Activated T-helper 17 cell treated with anti-CD3 and anti-CD28 coated beads, Interleukin-2, amount 50 U/mL, for 72 hours (primary cell): ENCODE measurements at regions not wholly inside any gene's neighbourhood (a gene's known extent, or its start where the extent isn't known, plus 50 kb on each side); places are given as distances from the start of the nearest gene placed in this dataset.
"Not testable (repeated sequence)": the region's sequence is repeated elsewhere in the genome, so short reads cannot be mapped to it uniquely, and the experiment has no call there.

Experiments used
- ATAC-seq: fragments of 150-1000 bp; cut with Tn5 transposase; replicated peaks from 2 replicates; pipeline ENCODE4 v1.10.0; 2021; ENCODE audit warnings: mild to moderate bottlenecking, moderate library complexity
- H3K27ac Mint-ChIP-seq: one replicate; pipeline ENCODE4 v1.8.0; 2022; ENCODE audit warnings: mixed read lengths
- H3K27me3 Mint-ChIP-seq: one replicate; pipeline ENCODE4 v1.8.0; 2022; ENCODE audit warnings: mixed read lengths
- H3K36me3 Mint-ChIP-seq: one replicate; pipeline ENCODE4 v1.8.0; 2022; ENCODE audit warnings: low read depth, mild to moderate bottlenecking, mixed read lengths
- H3K4me1 Mint-ChIP-seq: one replicate; pipeline ENCODE4 v1.8.0; 2022; ENCODE audit warnings: mixed read lengths
- H3K4me3 Mint-ChIP-seq: one replicate; pipeline ENCODE4 v1.8.0; 2022; ENCODE audit warnings: mild to moderate bottlenecking, mixed read lengths
- H3K9me3 Mint-ChIP-seq: one replicate; pipeline ENCODE4 v1.8.0; 2022; ENCODE audit warnings: mixed read lengths

DNA sequence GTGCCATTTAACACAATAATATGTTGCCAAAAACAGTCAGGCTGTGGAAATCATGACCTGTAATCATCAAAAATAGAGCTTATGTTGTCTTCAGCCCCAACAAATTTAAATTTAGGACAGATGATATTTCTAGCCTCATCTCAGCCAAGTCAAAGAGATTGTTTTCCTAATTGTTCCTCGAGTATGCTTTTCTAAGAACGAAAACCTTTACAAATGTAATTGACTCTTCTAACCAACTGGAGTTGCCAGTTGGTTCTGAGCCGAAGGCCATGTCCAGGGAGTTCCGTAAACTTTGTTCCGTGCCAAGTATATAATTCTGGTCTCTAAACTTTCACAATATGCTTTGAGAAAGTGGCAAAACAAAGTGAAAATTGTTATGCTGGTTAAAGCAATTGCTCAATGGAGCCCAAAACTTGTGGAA, 160.8 kb downstream of the CEMIP2 start:
- Mint-ChIP-seq H3K9me3 (no peaks in the 10 kb centered on the region), H3K4me1 (no peaks in the 10 kb centered on the region), H3K27me3 (no peaks in the 10 kb centered on the region), H3K4me3 (no peak overlapping the region), H3K27ac (no peak overlapping the region), H3K36me3 (no peaks in the 10 kb centered on the region)
- no peak for ATAC-seq

DNA sequence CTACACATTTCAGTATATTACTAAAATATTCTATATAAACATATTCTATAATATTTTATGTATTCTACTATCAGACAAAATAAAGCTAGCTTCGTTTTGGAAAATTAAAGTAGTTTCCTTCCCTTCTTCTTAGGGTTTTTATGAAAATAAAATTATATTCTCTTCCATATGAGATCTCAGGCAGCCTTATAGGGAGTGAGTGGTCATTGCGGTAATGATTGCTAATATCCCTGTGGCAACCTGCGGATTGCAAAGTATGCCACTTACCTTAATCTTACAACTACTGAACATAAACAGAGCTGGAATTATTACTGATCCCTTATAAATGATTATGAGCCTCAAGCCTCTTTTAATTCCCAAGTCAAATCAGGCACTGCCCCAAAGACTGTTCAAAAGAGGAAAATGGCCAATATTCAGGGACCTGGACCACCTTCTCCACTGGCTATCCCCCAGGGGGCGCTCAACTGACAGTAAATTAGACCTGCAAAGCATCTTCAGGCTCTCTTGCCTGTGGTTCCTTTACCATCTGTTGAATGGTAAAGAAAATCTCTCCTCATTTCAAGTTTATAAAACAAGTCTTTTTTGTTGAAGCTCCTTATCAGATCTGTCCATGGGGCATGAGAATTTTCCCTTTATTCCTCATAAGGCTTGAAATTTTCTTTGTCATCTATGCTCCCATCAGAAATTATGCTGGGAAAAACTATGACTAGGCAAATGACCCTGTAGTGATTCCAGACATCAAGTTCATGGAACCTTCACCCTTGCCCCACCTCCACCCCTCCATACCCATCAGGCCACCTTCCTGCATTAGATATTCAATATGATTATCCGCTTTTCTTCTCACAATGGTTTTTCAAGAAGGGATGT, 163.9 kb downstream of the CEMIP2 start:
- Mint-ChIP-seq H3K4me1 (no peaks in the 10 kb centered on the region), H3K36me3 (no peaks in the 10 kb centered on the region), H3K9me3 (no peaks in the 10 kb centered on the region), H3K4me3 (no peak overlapping the region), H3K27ac (no peak overlapping the region), H3K27me3 (no peaks in the 10 kb centered on the region)
- peak; percentile 81 for ATAC-seq

DNA sequence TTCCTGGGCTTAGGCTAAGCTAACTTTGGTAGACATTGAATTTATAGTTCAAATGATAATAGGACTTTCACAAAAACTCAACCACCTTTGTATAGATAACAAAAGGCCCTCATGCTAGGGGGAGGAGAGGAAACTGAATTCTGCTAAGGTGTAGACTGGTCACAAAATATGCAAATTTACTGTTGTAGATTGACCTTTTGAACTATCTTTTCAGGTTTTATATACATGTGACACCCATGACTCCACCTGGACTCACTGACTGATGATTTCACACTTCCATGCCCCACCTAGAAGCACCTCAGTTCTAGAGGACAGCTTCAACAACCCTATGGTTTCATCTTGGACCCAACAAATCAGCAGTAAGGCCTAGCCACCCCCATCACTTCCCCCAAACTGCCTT, 165.7 kb downstream of the CEMIP2 start:
- H3K36me3 Mint-ChIP-seq: no peaks in the 10 kb centered on the region
- no peaks in the 10 kb centered on the region for H3K4me1 Mint-ChIP-seq

DNA sequence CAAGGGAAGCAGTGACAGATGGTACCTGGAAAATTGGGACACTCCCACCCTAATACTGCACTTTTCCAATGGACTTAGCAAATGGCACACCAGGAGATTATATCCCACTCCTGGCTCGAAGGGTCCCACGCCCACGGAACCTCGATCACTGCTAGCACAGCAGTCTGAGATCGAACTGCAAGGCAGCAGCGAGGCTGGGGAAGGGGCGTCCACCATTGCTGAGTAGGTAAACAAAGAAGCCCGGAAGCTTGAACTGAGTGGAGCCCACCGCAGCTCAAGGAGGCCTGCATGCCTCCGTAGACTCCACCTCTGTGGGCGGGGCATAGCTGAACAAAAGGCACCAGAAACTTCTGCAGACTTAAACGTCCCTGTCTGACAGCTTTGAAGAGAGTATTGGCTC, 172.6 kb downstream of the CEMIP2 start:
- not testable (repeated sequence) for H3K27ac Mint-ChIP-seq, H3K36me3 Mint-ChIP-seq, ATAC-seq, H3K4me3 Mint-ChIP-seq, H3K27me3 Mint-ChIP-seq, H3K4me1 Mint-ChIP-seq, H3K9me3 Mint-ChIP-seq

More for the DNA sequence above, 165.7 kb downstream of the CEMIP2 start:
- ATAC-seq: no peak
- H3K27me3 Mint-ChIP-seq: no peaks in the 10 kb centered on the region
- no peak overlapping the region for H3K4me3 Mint-ChIP-seq
- H3K27ac Mint-ChIP-seq: no peak overlapping the region
- no peaks in the 10 kb centered on the region for H3K9me3 Mint-ChIP-seq

DNA sequence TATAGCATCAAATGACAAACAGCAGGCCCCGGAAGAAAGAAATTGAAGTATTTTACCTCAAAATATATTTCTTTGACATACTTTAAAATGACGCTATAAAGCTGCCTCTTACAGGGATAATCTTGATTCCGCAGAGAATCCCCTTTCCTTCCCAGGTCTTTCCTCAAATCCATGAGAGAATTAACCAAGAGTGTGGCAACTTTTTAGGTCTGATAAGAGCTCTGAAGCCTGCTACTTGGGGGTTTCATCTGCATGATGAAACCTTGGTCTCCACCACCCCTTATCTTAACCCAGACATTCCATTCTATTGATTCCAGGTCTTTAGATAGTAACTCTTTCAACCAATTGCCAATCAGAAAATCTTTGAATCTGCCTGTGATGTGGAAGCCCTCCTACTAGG, 173.8 kb downstream of the CEMIP2 start:
- Mint-ChIP-seq H3K27me3 (no peaks in the 10 kb centered on the region), H3K4me1 (no peaks in the 10 kb centered on the region), H3K27ac (no peak overlapping the region), H3K9me3 (no peaks in the 10 kb centered on the region), H3K4me3 (no peak overlapping the region), H3K36me3 (no peaks in the 10 kb centered on the region)
- no peak for ATAC-seq

DNA sequence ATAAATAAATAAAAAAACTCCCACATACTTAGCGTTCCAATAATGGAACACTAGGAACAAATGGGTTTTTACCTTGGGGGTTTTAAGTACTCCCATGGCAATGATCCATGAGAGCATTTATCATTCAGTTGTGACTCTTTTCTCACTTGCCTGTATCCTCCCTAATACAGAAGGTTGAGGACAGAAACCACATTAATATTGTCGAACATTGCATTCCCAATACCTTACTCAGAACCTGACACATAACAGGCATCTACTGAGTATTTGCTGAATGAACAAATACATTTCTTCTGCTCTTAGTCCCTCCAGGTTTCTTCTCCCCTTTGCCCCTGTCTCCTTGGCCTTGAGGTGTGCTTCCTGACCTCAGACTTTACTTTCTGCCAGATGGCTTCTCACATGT, 175.9 kb downstream of the CEMIP2 start:
- no peak for ATAC-seq
- Mint-ChIP-seq H3K4me3 (no peak overlapping the region), H3K27me3 (peaks cover 4% of the 10 kb centered on the region), H3K36me3 (no peaks in the 10 kb centered on the region), H3K27ac (no peak overlapping the region), H3K9me3 (no peaks in the 10 kb centered on the region), H3K4me1 (no peaks in the 10 kb centered on the region)

DNA sequence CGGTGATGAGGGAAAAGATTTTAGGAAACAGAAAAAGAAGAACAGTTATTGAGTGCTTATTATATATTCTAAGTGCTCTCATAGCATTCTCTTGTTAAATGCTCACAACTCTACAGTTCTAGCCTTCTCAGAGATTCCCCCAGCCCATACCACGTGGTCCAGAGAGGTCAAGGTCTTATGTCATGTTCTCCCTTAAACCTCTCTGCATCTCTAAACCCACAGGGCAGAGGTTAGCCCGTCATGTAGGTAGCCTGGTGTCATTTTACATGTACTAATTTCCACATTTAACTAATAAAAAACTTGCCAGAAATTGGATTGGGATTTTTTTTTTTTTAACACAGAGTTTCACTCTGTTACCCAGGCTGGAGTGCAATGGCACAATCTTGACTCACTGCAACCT, 178.0 kb downstream of the CEMIP2 start:
- Mint-ChIP-seq H3K36me3 (no peaks in the 10 kb centered on the region), H3K27me3 (peaks cover 4% of the 10 kb centered on the region), H3K4me1 (no peaks in the 10 kb centered on the region)

DNA sequence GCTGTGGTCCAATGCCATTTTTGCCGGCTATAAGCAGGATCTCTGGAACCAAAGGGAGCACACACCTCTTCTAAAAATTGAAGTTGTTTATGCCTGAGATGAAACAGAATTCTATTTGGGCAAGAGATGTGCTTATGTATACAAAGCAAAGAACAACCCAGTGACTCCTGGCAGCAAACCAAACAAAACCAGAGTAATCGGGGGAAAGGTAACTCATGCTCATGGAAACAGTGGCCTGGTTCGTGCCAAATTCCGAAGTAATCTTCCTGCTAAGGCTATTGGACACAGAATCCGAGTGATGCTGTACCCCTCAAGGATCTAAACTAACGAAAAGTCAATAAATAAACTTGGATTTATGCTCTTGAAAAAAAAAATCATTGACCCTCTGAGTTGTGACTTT, 178.7 kb downstream of the CEMIP2 start:
- Mint-ChIP-seq H3K36me3 (no peaks in the 10 kb centered on the region), H3K27me3 (peaks cover 4% of the 10 kb centered on the region), H3K4me1 (no peaks in the 10 kb centered on the region), H3K9me3 (no peaks in the 10 kb centered on the region), H3K27ac (no peak overlapping the region), H3K4me3 (no peak overlapping the region)
- ATAC-seq: no peak

More for the DNA sequence above, 178.0 kb downstream of the CEMIP2 start:
- Mint-ChIP-seq H3K4me3 (no peak overlapping the region), H3K27ac (no peak overlapping the region), H3K9me3 (no peaks in the 10 kb centered on the region)
- no peak for ATAC-seq

DNA sequence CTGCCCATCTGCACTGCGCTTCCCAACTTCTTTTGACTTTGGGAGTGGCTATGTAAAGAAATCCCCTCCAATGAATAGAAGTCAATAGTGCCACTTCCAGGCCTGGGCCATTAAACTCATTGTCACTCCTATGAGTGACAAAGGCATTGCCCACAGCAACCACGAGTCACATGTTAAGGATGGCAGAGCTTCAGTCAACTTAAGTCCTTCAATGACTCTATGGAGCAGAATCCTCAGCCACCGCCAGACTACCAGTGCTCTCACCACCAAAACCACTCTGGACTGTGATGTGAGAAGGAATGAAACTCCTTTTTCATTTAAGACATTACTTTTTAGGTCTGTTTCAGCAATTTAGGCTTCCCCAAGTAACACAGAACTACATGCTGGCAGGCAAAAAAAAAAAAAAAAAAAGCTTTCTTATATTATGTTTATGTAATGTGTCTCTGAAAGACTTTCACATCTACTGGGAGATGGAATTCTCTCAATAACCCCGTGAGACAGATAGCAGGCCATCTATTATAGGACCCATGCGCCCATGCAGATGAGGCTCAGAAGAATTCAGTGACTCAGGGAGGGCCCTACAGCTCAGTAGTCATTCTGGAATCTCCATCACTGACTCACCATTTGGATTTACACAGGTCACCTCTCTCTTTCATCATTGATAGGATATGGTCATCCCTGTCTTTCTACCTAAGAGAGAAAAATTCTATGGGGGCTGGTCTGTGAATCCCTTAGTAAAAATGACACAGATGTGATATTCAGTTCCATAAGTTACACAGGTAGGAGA, 180.5 kb downstream of the CEMIP2 start:
- no peaks in the 10 kb centered on the region for H3K4me1 Mint-ChIP-seq
- ATAC-seq: peak; percentile 67
- H3K9me3 Mint-ChIP-seq: no peaks in the 10 kb centered on the region
- no peak overlapping the region for H3K27ac Mint-ChIP-seq
- H3K4me3 Mint-ChIP-seq: no peak overlapping the region
- peaks cover 4% of the 10 kb centered on the region for H3K27me3 Mint-ChIP-seq
- H3K36me3 Mint-ChIP-seq: no peaks in the 10 kb centered on the region

DNA sequence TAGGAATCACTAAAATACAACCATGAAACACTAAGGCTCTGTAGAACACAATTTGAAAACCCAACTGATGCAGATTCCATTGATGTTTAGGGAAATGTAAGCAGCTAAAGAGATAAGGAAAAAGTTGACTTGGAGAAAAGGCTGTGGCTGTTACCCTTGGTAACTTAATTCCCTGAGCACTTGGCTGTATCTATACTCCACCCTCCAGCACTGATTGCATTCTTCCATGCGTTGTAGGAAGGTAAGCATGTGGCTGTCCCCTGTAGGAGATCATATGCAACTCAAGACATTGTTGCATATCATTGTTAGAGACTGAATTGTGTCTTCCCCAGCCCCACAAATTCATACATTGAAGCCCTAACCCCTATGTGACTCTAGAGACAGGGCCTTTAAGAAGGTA, 184.5 kb downstream of the CEMIP2 start:
- ATAC-seq: no peak
- Mint-ChIP-seq H3K4me1 (no peaks in the 10 kb centered on the region), H3K9me3 (no peaks in the 10 kb centered on the region), H3K4me3 (no peak overlapping the region), H3K27me3 (peaks cover 1% of the 10 kb centered on the region), H3K27ac (no peak overlapping the region), H3K36me3 (no peaks in the 10 kb centered on the region)

DNA sequence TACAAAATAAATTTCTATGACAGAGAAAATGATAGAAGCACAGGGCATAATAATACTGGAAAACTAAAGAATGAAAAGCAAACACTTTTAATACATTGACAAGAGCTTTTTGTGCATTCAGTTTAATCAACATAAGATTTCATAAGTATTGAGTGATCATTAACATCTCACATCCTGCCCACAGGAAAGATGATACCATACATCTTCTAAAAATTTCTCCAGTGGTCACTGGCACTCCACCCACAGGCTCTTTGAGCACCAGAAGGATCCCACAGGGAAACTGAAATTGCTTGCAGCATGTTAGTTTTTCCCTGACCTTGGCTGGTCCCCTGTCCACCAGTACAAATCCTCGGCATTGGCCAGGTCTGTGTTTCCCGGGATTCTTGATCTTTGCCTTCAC, 186.0 kb downstream of the CEMIP2 start:
- H3K4me1 Mint-ChIP-seq: no peaks in the 10 kb centered on the region
- H3K36me3 Mint-ChIP-seq: no peaks in the 10 kb centered on the region
- ATAC-seq: no peak
- H3K9me3 Mint-ChIP-seq: no peaks in the 10 kb centered on the region
- no peak overlapping the region for H3K4me3 Mint-ChIP-seq
- no peak overlapping the region for H3K27ac Mint-ChIP-seq
- H3K27me3 Mint-ChIP-seq: peaks cover 8% of the 10 kb centered on the region

DNA sequence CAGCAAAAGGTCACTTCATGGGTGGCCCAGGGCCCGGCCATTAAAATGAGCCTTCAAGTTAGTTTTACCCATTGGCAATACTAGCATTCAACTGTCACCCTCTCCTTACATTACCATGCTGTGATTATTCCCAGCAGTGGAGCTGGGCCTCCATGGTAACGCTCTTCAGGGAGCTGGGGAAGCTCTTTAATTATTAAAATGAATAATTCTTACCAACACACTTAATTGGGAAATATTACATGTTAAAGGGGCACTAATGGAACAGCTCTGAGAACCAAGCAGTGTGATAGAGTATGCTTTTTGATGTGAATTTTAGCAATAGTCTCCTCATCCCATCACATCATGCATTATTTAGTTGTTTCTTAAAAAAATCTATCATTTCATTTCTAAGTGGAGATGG, 187.2 kb downstream of the CEMIP2 start:
- Mint-ChIP-seq H3K36me3 (no peaks in the 10 kb centered on the region), H3K4me3 (no peak overlapping the region), H3K27me3 (peaks cover 8% of the 10 kb centered on the region), H3K4me1 (no peaks in the 10 kb centered on the region), H3K9me3 (no peaks in the 10 kb centered on the region), H3K27ac (no peak overlapping the region)
- no peak for ATAC-seq

DNA sequence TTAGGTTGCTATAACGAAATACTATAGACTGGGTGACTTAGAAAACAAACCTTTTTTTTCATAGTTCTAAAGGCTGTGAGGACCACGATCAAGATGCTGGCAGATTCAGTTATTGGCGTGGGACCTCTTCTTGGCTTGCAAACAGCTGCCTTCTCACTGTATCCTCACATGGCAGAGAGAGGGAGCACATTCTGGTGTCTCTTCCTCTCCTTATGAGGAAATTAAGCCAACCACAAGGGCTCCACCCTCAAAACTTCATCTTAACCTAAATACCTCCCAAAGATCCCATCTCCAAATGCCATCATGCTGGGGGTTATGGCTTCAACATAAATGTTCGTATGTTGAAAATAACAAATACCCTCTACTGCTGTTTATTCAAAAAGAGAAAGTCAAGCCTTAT, 197.1 kb downstream of the CEMIP2 start:
- Mint-ChIP-seq H3K9me3 (no peaks in the 10 kb centered on the region), H3K27ac (no peak overlapping the region), H3K4me1 (peaks cover 6% of the 10 kb centered on the region), H3K36me3 (no peaks in the 10 kb centered on the region), H3K27me3 (peaks cover 3% of the 10 kb centered on the region), H3K4me3 (no peak overlapping the region)
- no peak for ATAC-seq

DNA sequence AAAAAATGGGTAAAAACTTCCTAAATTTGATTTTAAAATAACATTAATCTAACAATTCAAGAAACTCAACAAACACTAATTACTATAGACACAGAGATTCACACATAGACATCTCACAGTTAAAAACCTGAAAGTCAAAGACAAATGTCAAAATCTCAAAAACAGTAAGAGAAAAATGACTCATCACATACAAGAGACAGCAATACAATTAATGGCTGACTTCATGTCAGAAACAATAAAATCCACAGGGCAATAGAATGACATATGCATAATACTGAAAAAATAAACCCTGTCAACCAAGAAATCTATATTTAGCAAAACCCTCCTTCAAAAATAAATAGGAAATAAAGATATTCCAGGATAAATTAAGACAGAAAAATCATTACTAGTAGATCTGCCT, 200.4 kb downstream of the CEMIP2 start:
- Mint-ChIP-seq H3K27me3 (peaks cover 14% of the 10 kb centered on the region), H3K36me3 (no peaks in the 10 kb centered on the region), H3K27ac (no peak overlapping the region), H3K4me3 (no peak overlapping the region), H3K4me1 (peaks cover 6% of the 10 kb centered on the region), H3K9me3 (no peaks in the 10 kb centered on the region)
- no peak for ATAC-seq

DNA sequence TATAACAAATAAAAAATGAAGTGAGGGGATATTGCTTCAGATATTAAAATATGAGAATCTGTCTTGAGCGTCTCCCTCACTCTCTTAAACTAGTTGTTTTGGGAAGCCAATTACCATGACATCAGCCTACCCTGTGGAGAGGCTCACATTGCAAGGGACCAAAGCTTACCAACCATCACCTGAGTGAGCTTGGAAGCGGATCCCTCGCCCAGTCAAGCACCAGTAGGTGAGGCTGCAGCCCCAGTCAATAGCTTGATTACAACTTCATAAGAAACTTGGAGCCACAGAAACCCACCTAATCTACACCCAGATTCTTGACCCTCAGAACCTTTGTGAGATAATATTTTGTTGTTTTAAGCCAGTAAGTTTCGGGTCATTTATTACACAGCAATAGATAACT, 206.2 kb downstream of the CEMIP2 start:
- H3K4me1 Mint-ChIP-seq: no peaks in the 10 kb centered on the region
- ATAC-seq: no peak
- H3K27ac Mint-ChIP-seq: no peak overlapping the region
- no peaks in the 10 kb centered on the region for H3K36me3 Mint-ChIP-seq
- H3K9me3 Mint-ChIP-seq: no peaks in the 10 kb centered on the region
- H3K4me3 Mint-ChIP-seq: no peak overlapping the region
- H3K27me3 Mint-ChIP-seq: peaks cover 24% of the 10 kb centered on the region
